Neuronal stem cell (in vitro differentiated cells): ENCODE measurements at regions not wholly inside any gene's neighbourhood (a gene's known extent, or its start where the extent isn't known, plus 50 kb on each side); places are given as distances from the start of the nearest gene placed in this dataset.
A peak's percentile ranks its signal among the peaks of the same experiment; 100 is the strongest.

Source experiments
- DNase-seq: peaks from one replicate; pipeline ENCODE4 v3.0.0-alpha.2; 2013; ENCODE audit warnings: low spot score
- H2AFZ ChIP-seq: one replicate; pipeline ENCODE4 v1.6.1; 2013; ENCODE audit warnings: mild to moderate bottlenecking, low read length, inconsistent platforms
- H2AK5ac ChIP-seq: 2 replicates; pipeline ENCODE4 v1.6.1; 2013; ENCODE audit warnings: low read depth, mild to moderate bottlenecking, inconsistent platforms, low read length, moderate library complexity, mixed read lengths
- H2BK120ac ChIP-seq: 2 replicates; pipeline ENCODE4 v1.6.1; 2013; ENCODE audit warnings: low read depth, mild to moderate bottlenecking, inconsistent platforms, low read length, moderate library complexity, mixed read lengths
- H2BK12ac ChIP-seq: one replicate; pipeline ENCODE4 v1.6.1; 2013; ENCODE audit warnings: low read length, inconsistent platforms
- H2BK15ac ChIP-seq: 2 replicates; pipeline ENCODE4 v1.6.1; 2013; ENCODE audit warnings: mild to moderate bottlenecking, low read length, inconsistent platforms, mixed read lengths
- H2BK5ac ChIP-seq: one replicate; pipeline ENCODE4 v1.6.1; 2013; ENCODE audit warnings: inconsistent platforms, mild to moderate bottlenecking, low read length, moderate library complexity
- H3K14ac ChIP-seq: one replicate; pipeline ENCODE4 v1.6.1; 2013; ENCODE audit warnings: low read length, inconsistent platforms
- H3K18ac ChIP-seq: 2 replicates; pipeline ENCODE4 v1.6.1; 2013; ENCODE audit warnings: low read length, inconsistent platforms
- H3K23ac ChIP-seq: 2 replicates; pipeline ENCODE4 v1.6.1; 2013; ENCODE audit warnings: low read depth, mild to moderate bottlenecking, mixed read lengths, low read length, inconsistent platforms; ENCODE audit not compliant: poor library complexity
- H3K27ac ChIP-seq: replicated peaks from 3 replicates; pipeline ENCODE4 v1.5.1; 2013; ENCODE audit warnings: low read length, inconsistent platforms
- H3K27me3 ChIP-seq, 3 experiments: 2 replicates each; pipeline ENCODE4 v1.6.1; 2013; ENCODE audit warnings: low read length in 3 of 3, mild to moderate bottlenecking in 2 of 3, inconsistent platforms in 1 of 3, low read depth in 1 of 3, mixed read lengths in 1 of 3, moderate library complexity in 1 of 3; ENCODE audit not compliant: control insufficient read depth in 3 of 3, insufficient read depth in 3 of 3
- H3K36me3 ChIP-seq, 2 donors: replicated peaks in 1 of 2; 2 replicates each; pipeline ENCODE4 v1.6.1; 2013; ENCODE audit warnings: low read length in 2 of 2; ENCODE audit not compliant: control insufficient read depth in 2 of 2, insufficient read depth in 2 of 2
- H3K4ac ChIP-seq: 2 replicates; pipeline ENCODE4 v1.6.1; 2013; ENCODE audit warnings: inconsistent platforms, mild to moderate bottlenecking, low read length, moderate library complexity
- H3K4me1 ChIP-seq, 2 donors: 1 replicate in 1 of 2; 2 replicates in 1 of 2; pipeline ENCODE4 v1.6.1; 2013; ENCODE audit warnings: low read length in 2 of 2, low read depth in 1 of 2; ENCODE audit not compliant: control insufficient read depth in 2 of 2, insufficient read depth in 1 of 2
- H3K4me2 ChIP-seq: one replicate; pipeline ENCODE4 v1.6.1; 2013; ENCODE audit warnings: mild to moderate bottlenecking, low read length, inconsistent platforms; ENCODE audit not compliant: insufficient read depth, poor library complexity, severe bottlenecking
- H3K4me3 ChIP-seq, 2 donors: 2 replicates each; pipeline ENCODE4 v1.5.1; 2013; ENCODE audit warnings: low read length in 2 of 2, mild to moderate bottlenecking in 2 of 2, inconsistent platforms in 1 of 2, moderate library complexity in 1 of 2
- H3K79me1 ChIP-seq: one replicate; pipeline ENCODE4 v1.6.1; 2013; ENCODE audit warnings: low read depth, mild to moderate bottlenecking, inconsistent platforms, low read length, moderate library complexity
- H3K9ac ChIP-seq: one replicate; pipeline ENCODE4 v1.6.1; 2013; ENCODE audit warnings: mild to moderate bottlenecking, low read depth, low read length, inconsistent platforms; ENCODE audit not compliant: poor library complexity
- H3K9me3 ChIP-seq, 2 donors: replicated peaks in 1 of 2; 2 replicates each; pipeline versions ENCODE3 to v1.6.1; 2013; ENCODE audit warnings: low read length in 2 of 2, mild to moderate bottlenecking in 2 of 2, inconsistent platforms in 1 of 2, low read depth in 1 of 2, mixed read lengths in 1 of 2, moderate library complexity in 1 of 2; ENCODE audit not compliant: control insufficient read depth in 2 of 2, insufficient read depth in 1 of 2
- H4K8ac ChIP-seq: one replicate; pipeline ENCODE4 v1.6.1; 2013; ENCODE audit warnings: low read depth, mild to moderate bottlenecking, inconsistent platforms, low read length, moderate library complexity
- H4K91ac ChIP-seq: one replicate; pipeline ENCODE4 v1.6.1; 2013; ENCODE audit warnings: low read length, low read depth, mild to moderate bottlenecking, inconsistent platforms; ENCODE audit not compliant: poor library complexity
- WGBS, 2 donors: extraction: QIAGEN DNeasy Blood & Tissue Kit; methylation state at CpG; one replicate each; pipeline ENCODE4 v1.1.7; 2013; ENCODE audit warnings: missing lambda C conversion rate in 2 of 2, mixed read lengths in 1 of 2; ENCODE audit not compliant: insufficient read length in 2 of 2, insufficient replicate concordance in 1 of 2; ENCODE audit errors: extremely low coverage in 2 of 2; 5-methylcytosine and 5-hydroxymethylcytosine counted together

DNA sequence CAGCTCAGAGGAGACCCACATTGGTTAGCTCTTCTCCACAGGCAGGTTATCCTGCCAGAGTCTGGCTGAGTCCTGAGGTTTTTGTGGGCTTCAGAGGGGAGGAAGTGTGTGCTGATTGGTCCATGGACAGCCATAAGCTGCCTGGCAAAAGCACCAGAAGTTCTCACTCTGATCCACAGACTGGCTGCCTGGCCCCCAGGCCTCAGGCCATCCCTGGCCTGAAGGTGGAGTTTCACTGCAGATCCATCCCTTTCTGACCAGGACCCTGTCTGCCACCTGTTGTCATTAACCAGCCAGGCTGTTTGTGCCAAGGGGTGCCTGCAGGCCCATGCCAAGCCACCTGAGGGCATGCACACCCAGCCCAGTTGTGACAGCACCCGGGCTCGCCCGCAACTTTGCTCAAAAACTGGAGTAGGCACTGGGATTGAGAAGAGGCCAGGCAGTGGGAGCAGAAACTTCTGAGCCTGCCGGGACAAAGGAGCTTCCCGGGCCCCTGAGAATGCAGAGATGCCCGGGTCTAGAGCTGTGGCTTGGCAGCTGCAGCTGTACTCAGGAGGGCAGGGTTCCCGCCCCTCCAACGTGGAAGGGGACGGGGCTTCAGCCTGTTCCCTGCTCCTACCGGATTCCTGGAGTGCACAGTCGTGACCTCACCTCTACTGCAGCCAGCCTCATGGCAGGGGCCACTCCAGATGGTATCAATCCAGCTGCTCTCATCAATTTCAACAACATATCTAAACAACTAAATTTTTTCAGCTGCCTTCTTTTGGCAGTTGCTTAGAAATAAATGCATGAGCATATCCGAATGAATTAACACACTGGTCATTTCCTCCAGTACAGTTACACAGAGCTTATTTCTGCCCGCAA lies 1277.3 kb downstream of the SLC16A7 start:
- DNase-seq, result no peak
- H4K8ac ChIP-seq, result no peak overlapping the region
- no peak overlapping the region for H2BK12ac ChIP-seq
- peaks cover 2% of the 10 kb centered on the region for H3K79me1 ChIP-seq
- peak overlapping the region; percentile 13 for H2AFZ ChIP-seq
- H4K91ac ChIP-seq, result no peak overlapping the region
- no peak overlapping the region for H2BK15ac ChIP-seq
- no peaks in the 10 kb centered on the region for H3K9me3 ChIP-seq
- no peak overlapping the region for H3K4me3 ChIP-seq
- no peak overlapping the region for H2BK120ac ChIP-seq
- H3K4me2 ChIP-seq, result no peak overlapping the region
- no peaks in the 10 kb centered on the region for H3K36me3 ChIP-seq
- no peak overlapping the region for H3K4ac ChIP-seq
- H3K27ac ChIP-seq, result no peak overlapping the region
- no peak overlapping the region for H2BK5ac ChIP-seq
- H3K9ac ChIP-seq, result no peak overlapping the region
- no peaks in the 10 kb centered on the region for H3K27me3 ChIP-seq
- H2AK5ac ChIP-seq, result no peak overlapping the region
- H3K18ac ChIP-seq, result no peak overlapping the region
- H3K23ac ChIP-seq, result no peak overlapping the region
- no peak overlapping the region for H3K14ac ChIP-seq
- H3K4me1 ChIP-seq, result no peaks in the 10 kb centered on the region
- no CpG with 5 or more reads among the region's 13 CpGs for WGBS, 2 donors

DNA sequence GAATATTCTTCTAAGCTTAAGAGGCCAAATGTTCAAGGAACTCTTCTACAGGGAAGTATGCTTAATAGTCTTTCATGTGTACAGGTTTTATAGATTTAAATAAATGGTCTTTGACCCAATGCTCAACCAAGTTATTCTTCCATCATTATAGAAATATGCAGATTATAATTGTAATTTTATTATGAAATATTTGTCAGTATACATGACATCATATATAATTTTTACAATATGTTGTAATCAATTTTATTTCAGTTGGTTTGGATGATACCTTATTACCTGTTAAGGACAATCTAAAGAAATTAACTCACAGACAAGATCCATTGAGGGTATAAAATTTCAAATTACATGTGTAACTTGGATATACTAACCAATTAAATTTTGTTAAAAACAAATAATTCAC lies 1278.3 kb downstream of the SLC16A7 start:
- H3K9ac ChIP-seq, result no peak overlapping the region
- no peak overlapping the region for H2BK15ac ChIP-seq
- H2BK5ac ChIP-seq, result no peak overlapping the region
- DNase-seq, result no peak
- H2AFZ ChIP-seq, result no peak overlapping the region
- peaks cover 2% of the 10 kb centered on the region for H3K79me1 ChIP-seq
- H3K23ac ChIP-seq, result no peak overlapping the region
- no peak overlapping the region for H3K18ac ChIP-seq
- no peak overlapping the region for H2AK5ac ChIP-seq
- H3K27me3 ChIP-seq, result no peaks in the 10 kb centered on the region
- no peak overlapping the region for H4K91ac ChIP-seq
- no peak overlapping the region for H2BK12ac ChIP-seq
- no peak overlapping the region for H3K4me2 ChIP-seq
- H3K4me1 ChIP-seq, result no peaks in the 10 kb centered on the region
- H3K36me3 ChIP-seq, result no peaks in the 10 kb centered on the region
- no peak overlapping the region for H3K14ac ChIP-seq
- no peak overlapping the region for H3K4ac ChIP-seq
- H3K9me3 ChIP-seq, result no peaks in the 10 kb centered on the region
- H3K27ac ChIP-seq, result no peak overlapping the region
- no peak overlapping the region for H4K8ac ChIP-seq
- H2BK120ac ChIP-seq, result no peak overlapping the region
- H3K4me3 ChIP-seq, result no peak overlapping the region

DNA sequence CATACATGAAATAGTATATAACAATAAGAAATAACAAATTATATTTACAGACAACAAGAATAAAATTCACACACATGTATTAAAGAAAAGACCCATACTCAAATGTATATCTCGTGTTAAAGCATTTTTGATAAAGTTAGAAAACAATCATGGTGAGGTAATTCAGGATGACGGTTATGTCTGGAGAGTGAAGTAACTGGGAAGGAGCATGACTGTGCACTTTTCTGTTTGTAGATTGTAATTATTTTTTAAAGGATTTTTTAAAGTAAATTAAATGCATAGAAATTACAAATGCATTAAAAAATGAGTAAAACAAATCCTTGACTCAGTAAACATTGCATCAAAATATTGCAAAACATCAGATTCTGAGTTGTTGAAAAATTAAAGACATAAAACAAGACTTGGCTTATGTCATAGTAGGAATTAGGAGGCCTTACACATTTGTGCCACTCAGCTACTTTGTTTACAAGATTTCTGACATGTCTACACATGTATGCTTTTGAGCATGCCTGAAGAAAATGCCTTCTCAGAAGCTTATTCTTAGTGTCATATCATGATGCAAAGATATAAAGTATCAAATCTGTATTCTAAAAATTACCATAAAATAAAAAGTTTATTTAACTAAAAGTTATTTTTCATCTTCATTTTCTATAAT lies 1325.1 kb downstream of the SLC16A7 start:
- H2BK5ac ChIP-seq, result no peak overlapping the region

DNA sequence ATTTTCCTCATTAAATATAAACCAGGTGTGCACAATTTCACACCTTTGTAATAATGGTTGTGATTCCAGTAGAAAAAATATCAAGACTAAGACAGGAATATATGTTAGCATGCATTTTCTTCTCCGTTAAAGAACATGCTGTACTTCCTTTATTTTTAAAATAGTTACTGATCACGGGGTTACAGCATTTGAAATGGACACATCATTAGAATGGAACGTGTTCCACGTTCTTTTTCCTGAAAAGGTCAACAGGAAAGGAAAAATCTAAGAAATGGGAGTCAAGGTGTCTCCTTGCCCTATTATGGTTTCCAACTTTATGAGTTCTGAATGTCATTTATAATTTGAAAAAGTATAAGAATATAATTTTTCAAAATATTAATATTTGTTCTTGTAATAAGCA lies 1325.7 kb downstream of the SLC16A7 start:
- WGBS, 2 donors, result no CpG with 5 or more reads among the region's 4 CpGs
- no peak overlapping the region for H3K18ac ChIP-seq
- no peak overlapping the region for H3K14ac ChIP-seq

More for the DNA sequence above, 1325.1 kb downstream of the SLC16A7 start:
- Histone ChIP-seq H3K27me3 (no peaks in the 10 kb centered on the region), H3K79me1 (no peaks in the 10 kb centered on the region), H2AFZ (no peak overlapping the region), H4K91ac (no peak overlapping the region), H2AK5ac (no peak overlapping the region), H3K4me3 (no peak overlapping the region), H2BK120ac (no peak overlapping the region), H3K36me3 (no peaks in the 10 kb centered on the region), H3K27ac (no peak overlapping the region), H2BK15ac (no peak overlapping the region), H3K14ac (no peak overlapping the region), H2BK12ac (no peak overlapping the region), H3K9me3 (no peaks in the 10 kb centered on the region), H3K18ac (no peak overlapping the region), H3K4ac (no peak overlapping the region), H3K4me2 (no peak overlapping the region), H3K23ac (no peak overlapping the region), H4K8ac (no peak overlapping the region), H3K4me1 (no peaks in the 10 kb centered on the region), H3K9ac (no peak overlapping the region)
- no CpG with 5 or more reads among the region's 2 CpGs for WGBS, 2 donors
- DNase-seq, result no peak

More for the DNA sequence above, 1325.7 kb downstream of the SLC16A7 start:
- H2BK12ac ChIP-seq, result no peak overlapping the region
- no peak overlapping the region for H3K4me3 ChIP-seq
- H3K79me1 ChIP-seq, result no peaks in the 10 kb centered on the region
- no peak overlapping the region for H3K4ac ChIP-seq
- H4K8ac ChIP-seq, result no peak overlapping the region
- no peaks in the 10 kb centered on the region for H3K9me3 ChIP-seq
- no peak overlapping the region for H3K27ac ChIP-seq
- no peaks in the 10 kb centered on the region for H3K27me3 ChIP-seq
- no peaks in the 10 kb centered on the region for H3K36me3 ChIP-seq
- no peak overlapping the region for H3K9ac ChIP-seq
- DNase-seq, result no peak
- H3K4me2 ChIP-seq, result no peak overlapping the region
- no peak overlapping the region for H2BK5ac ChIP-seq
- H2BK15ac ChIP-seq, result no peak overlapping the region
- H2BK120ac ChIP-seq, result no peak overlapping the region
- no peak overlapping the region for H2AK5ac ChIP-seq
- H3K4me1 ChIP-seq, result no peaks in the 10 kb centered on the region
- H4K91ac ChIP-seq, result no peak overlapping the region
- no peak overlapping the region for H3K23ac ChIP-seq
- no peak overlapping the region for H2AFZ ChIP-seq
